HEK293T (cell line): ENCODE measurements at regions not wholly inside any gene's neighbourhood (a gene's known extent, or its start where the extent isn't known, plus 50 kb on each side); places are given as distances from the start of the nearest gene placed in this dataset.

Experiments
- CTCF ChIA-PET: fragments of 350-600 bp; formaldehyde crosslinking; extraction: SDS; loops from one replicate; lab custom pipeline; 2021; ENCODE audit warnings: antibody characterized with exemption, inconsistent platforms; lab: Yijun Ruan, JAX
- POLR2A ChIA-PET: fragments of 350-600 bp; formaldehyde crosslinking; extraction: SDS; loops from one replicate; lab custom pipeline; 2020; ENCODE audit warnings: antibody characterized with exemption, inconsistent platforms; lab: Yijun Ruan, JAX
- DNase-seq: peaks from one replicate; pipeline ENCODE4 v3.0.0; 2012; ENCODE audit warnings: mixed read lengths; ENCODE audit errors: extremely low spot score
- ARNT ChIP-seq: fragments of 450-650 bp; IDR thresholded peaks from 2 replicates; pipeline ENCODE4 v1.6.1; 2017; ENCODE audit warnings: mild to moderate bottlenecking
- BHLHE40 ChIP-seq: fragments of 450-650 bp; IDR thresholded peaks from 2 replicates; pipeline ENCODE4 v1.6.1; 2016; ENCODE audit warnings: mild to moderate bottlenecking, moderate library complexity, borderline replicate concordance
- CTBP1 ChIP-seq: fragments of 450-650 bp; IDR thresholded peaks from 2 replicates; pipeline ENCODE4 v1.6.1; 2016; ENCODE audit warnings: borderline replicate concordance
- ELF4 ChIP-seq: fragments of 450-650 bp; IDR thresholded peaks from 2 replicates; pipeline ENCODE4 v1.6.1; 2017; ENCODE audit warnings: antibody characterized with exemption
- FOXA1 ChIP-seq: fragments of 450-650 bp; IDR thresholded peaks from 2 replicates; pipeline ENCODE4 v1.6.1; 2016; ENCODE audit warnings: mild to moderate bottlenecking
- FOXK2 ChIP-seq: fragments of 450-650 bp; IDR thresholded peaks from 2 replicates; pipeline ENCODE4 v1.6.1; 2016; ENCODE audit warnings: mild to moderate bottlenecking
- FOXM1 ChIP-seq: fragments of 450-650 bp; IDR thresholded peaks from 2 replicates; pipeline ENCODE4 v1.6.1; 2017; ENCODE audit warnings: mild to moderate bottlenecking, borderline replicate concordance
- HDGF ChIP-seq: fragments of 450-650 bp; IDR thresholded peaks from 2 replicates; pipeline ENCODE4 v1.6.1; 2017; ENCODE audit warnings: antibody characterized with exemption, borderline replicate concordance
- L3MBTL2 ChIP-seq: fragments of 450-650 bp; conservative IDR thresholded peaks from 2 replicates; pipeline ENCODE4 v1.6.1; 2016; ENCODE audit warnings: mild to moderate bottlenecking
- LEF1 ChIP-seq: fragments of 450-650 bp; IDR thresholded peaks from 2 replicates; pipeline ENCODE4 v1.6.1; 2017; ENCODE audit warnings: mild to moderate bottlenecking, borderline replicate concordance
- NFRKB ChIP-seq: fragments of 450-650 bp; IDR thresholded peaks from 2 replicates; pipeline ENCODE4 v1.6.1; 2016; ENCODE audit warnings: mild to moderate bottlenecking, moderate library complexity
- SP1 ChIP-seq: fragments of 450-650 bp; IDR thresholded peaks from 2 replicates; pipeline ENCODE4 v1.6.1; 2017
- SUZ12 ChIP-seq: fragments of 450-650 bp; IDR thresholded peaks from 2 replicates; pipeline ENCODE4 v1.6.1; 2016; ENCODE audit warnings: mild to moderate bottlenecking
- TARDBP ChIP-seq: fragments of 450-650 bp; IDR thresholded peaks from 2 replicates; pipeline ENCODE4 v1.6.1; 2016
- ZNF384 ChIP-seq: fragments of 450-650 bp; IDR thresholded peaks from 2 replicates; pipeline ENCODE4 v1.6.1; 2016
- TF ChIP-seq, protein P1 (sequence below): fragments of 450-650 bp; IDR thresholded peaks from 2 replicates; pipeline ENCODE4 v1.6.1; 2016

GRCh38 chr5:12799165-12799564 lies 894.9 kb upstream of the CTNND2 start:
- POLR2A ChIA-PET, result no interaction called here
- CTCF ChIA-PET, result no interaction called here

GRCh38 chr5:12795333-12795663 lies 891.1 kb upstream of the CTNND2 start:
- TF ChIP-seq NFRKB (no peak), FOXK2 (no peak), ARNT (no peak)
- DNase-seq, result no peak
- POLR2A ChIA-PET, result no interaction called here
- CTCF ChIA-PET, result no interaction called here

More at GRCh38 chr5:12799165-12799564, 894.9 kb upstream of the CTNND2 start:
- TF ChIP-seq FOXM1, result no peak
- DNase-seq, result no peak

- TF ChIP-seq L3MBTL2, result no peak
- TF ChIP-seq CTBP1, result no peak
- no peak for TF ChIP-seq SUZ12
- no peak for TF ChIP-seq LEF1
- no peak for TF ChIP-seq FOXA1
- no peak for TF ChIP-seq SP1
- TF ChIP-seq NFRKB, result no peak
- TF ChIP-seq TARDBP, result no peak
- TF ChIP-seq ELF4, result no peak
- no peak for TF ChIP-seq HDGF
- TF ChIP-seq ZNF384, result no peak
- ChIA-PET POLR2A (no interaction called here), CTCF (no interaction called here)
- DNase-seq, result no peak
Measured at GRCh38 chr5:12794476-12795332, 890.5 kb upstream of the CTNND2 start.

- no peak for DNase-seq
- TF ChIP-seq SUZ12 (no peak), FOXA1 (no peak), L3MBTL2 (no peak), FOXM1 (no peak), HDGF (no peak), TARDBP (no peak), LEF1 (no peak), BHLHE40 (no peak), NFRKB (no peak)
- ChIA-PET CTCF (no interaction called here), POLR2A (no interaction called here)
Measured at GRCh38 chr5:12793373-12793772, 889.1 kb upstream of the CTNND2 start.

DNA sequence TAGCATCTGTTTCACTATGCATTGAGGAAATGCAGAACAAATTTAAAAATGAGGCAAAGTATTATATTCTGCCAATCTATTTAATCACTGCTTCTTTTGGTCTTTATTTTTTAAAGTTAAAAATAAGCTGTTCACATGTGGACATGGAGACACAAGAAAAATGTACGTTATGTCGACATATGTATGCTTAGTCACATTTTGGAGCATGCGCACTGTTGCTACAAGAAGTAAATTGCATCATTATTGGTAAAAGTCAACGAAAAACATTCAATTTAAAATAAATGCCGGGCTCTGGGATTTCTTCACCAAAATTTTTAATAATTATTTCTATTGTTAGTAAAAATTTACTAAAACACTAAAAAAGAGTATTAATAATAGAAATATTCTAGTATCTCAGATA lies 876.3 kb upstream of the CTNND2 start:
- no peak for TF ChIP-seq HDGF
- TF ChIP-seq BHLHE40, result no peak
- TF ChIP-seq SUZ12, result no peak
- no peak for TF ChIP-seq SP1
- TF ChIP-seq L3MBTL2, result no peak
- TF ChIP-seq ARNT, result no peak
- no peak for TF ChIP-seq NFRKB
- no peak for TF ChIP-seq FOXA1
- TF ChIP-seq, protein P1, sequence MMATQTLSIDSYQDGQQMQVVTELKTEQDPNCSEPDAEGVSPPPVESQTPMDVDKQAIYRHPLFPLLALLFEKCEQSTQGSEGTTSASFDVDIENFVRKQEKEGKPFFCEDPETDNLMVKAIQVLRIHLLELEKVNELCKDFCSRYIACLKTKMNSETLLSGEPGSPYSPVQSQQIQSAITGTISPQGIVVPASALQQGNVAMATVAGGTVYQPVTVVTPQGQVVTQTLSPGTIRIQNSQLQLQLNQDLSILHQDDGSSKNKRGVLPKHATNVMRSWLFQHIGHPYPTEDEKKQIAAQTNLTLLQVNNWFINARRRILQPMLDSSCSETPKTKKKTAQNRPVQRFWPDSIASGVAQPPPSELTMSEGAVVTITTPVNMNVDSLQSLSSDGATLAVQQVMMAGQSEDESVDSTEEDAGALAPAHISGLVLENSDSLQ, result no peak
- TF ChIP-seq TARDBP, result no peak
- DNase-seq, result no peak
- ChIA-PET POLR2A (no interaction called here), CTCF (no interaction called here)

DNA sequence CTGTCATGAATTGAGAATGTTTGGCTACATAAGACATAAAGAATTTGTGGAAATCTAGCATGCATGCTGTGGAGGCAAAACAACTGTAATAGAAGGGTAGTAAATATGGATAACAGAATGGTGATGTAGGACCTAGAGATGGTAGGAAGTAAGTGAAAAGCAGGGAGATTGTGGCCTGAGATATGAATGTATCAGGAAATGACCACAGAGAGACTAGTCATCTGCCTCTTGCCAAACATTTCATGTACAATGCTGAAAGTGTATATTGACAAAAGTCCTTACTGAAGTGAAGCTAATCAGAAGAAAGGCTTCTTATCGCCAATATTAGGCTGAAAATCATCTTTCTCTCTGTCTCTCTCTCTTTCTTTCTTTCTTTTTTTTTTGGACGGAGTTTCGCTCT lies 873.1 kb upstream of the CTNND2 start:
- POLR2A ChIA-PET, result no interaction called here
- no peak for DNase-seq
- CTCF ChIA-PET, result interaction anchor here (0.7 kb wide), 1 partner anchor 1075 kb away, joined by 3 read pairs; no protein-coding TSS in a partner anchor
- TF ChIP-seq SUZ12, result no peak
- no peak for TF ChIP-seq BHLHE40
- TF ChIP-seq CTBP1, result no peak
- no peak for TF ChIP-seq HDGF
- TF ChIP-seq L3MBTL2, result no peak
- TF ChIP-seq ZNF384, result no peak
- TF ChIP-seq FOXM1, result no peak
- no peak for TF ChIP-seq FOXK2
- TF ChIP-seq ELF4, result no peak
- TF ChIP-seq NFRKB, result no peak
- TF ChIP-seq ARNT, result no peak
- no peak for TF ChIP-seq TARDBP
- TF ChIP-seq SP1, result no peak
- no peak for TF ChIP-seq LEF1
- no peak for TF ChIP-seq FOXA1
- TF ChIP-seq, protein P1, result no peak

DNA sequence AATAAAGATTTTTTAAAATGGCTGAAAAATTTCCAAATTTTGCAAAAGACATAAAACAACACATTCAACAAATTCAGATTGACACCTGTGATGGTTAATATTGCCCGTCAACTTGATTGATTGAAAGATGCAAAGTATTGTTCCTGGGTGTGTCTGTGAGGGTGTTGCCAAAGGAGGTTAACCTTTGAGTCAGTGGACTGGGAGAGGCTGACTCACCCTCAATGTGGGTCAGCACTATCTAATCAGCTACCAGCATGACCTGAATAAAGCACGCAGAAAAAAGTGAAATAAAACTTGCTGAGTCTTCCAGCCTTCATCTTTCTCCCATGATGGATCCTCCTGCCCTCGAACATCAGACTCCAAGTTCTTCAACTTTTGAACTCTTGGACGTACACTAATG lies 868.0 kb upstream of the CTNND2 start:
- TF ChIP-seq L3MBTL2 (no peak), SUZ12 (no peak), ELF4 (no peak), FOXM1 (no peak)
- POLR2A ChIA-PET, result no interaction called here
- CTCF ChIA-PET, result no interaction called here
- DNase-seq, result no peak
